ENCODE measurements at regions not wholly inside any gene's neighbourhood (a gene's known extent, or its start where the extent isn't known, plus 50 kb on each side); places are given as distances from the start of the nearest gene placed in this dataset.

GRCh38 chr1:95752515-95753381, 518.7 kb downstream of the RWDD3 start:
- ChIA-PET CTCF (no interaction called here), POLR2A (no interaction called here)
- Histone ChIP-seq H2AFZ (ENCODE audit: low read depth) (no peak overlapping the region), H3F3A (replicated peaks; ENCODE audit: insufficient read depth) (no peaks in the 10 kb centered on the region), H3K27ac (ENCODE audit: low read depth in 2 of 2, low read length in 1 of 2) (no peak overlapping the region), H4K20me1 (ENCODE audit: insufficient read depth) (no peaks in the 10 kb centered on the region), H3K36me3 (replicated peaks in 1 of 2; ENCODE audit: control insufficient read depth in 1 of 2, insufficient read depth in 2 of 2, low read length in 1 of 2) (no peaks in the 10 kb centered on the region), H3K4me3 (ENCODE audit: low read depth in 2 of 2, low read length in 1 of 2) (no peak overlapping the region), H3K9me2 (no peaks in the 10 kb centered on the region), H3K9ac (no peak overlapping the region), H3K27me3 (ENCODE audit: insufficient read depth) (no peaks in the 10 kb centered on the region), H3K4me2 (no peak overlapping the region), H3K4me1 (ENCODE audit: control insufficient read depth in 1 of 2, insufficient read depth in 2 of 2, low read depth in 1 of 2, low read length in 1 of 2) (no peaks in the 10 kb centered on the region), H3K79me2 (ENCODE audit: insufficient read depth) (no peaks in the 10 kb centered on the region), H3K9me3 (no peaks in the 10 kb centered on the region)
- no peak for DNase-seq
- 37% methylated on average over 5 of the region's 26 CpGs for WGBS (ENCODE audit: low lambda C conversion rate)
- TF ChIP-seq NFIC (IDR thresholded peaks at IDR 0.05; ENCODE audit: borderline replicate concordance) (no peak), RAD21 (IDR thresholded peaks at IDR 0.05; ENCODE audit: low read length) (no peak), YY1 (IDR thresholded peaks at IDR 0.05; ENCODE audit: low read depth) (no peak), GABPA (IDR thresholded peaks at IDR 0.05; ENCODE audit: low read depth) (no peak), POLR2AphosphoS5 (IDR thresholded peaks at IDR 0.05; ENCODE audit: low read depth, low read length) (no peak), FOSL2 (IDR thresholded peaks at IDR 0.05; ENCODE audit: borderline replicate concordance, low read depth) (no peak), EZH2phosphoT487 (IDR thresholded peaks at IDR 0.05; ENCODE audit: borderline replicate concordance, low read depth) (no peak), GATA2 (CRISPR knock-in tag; IDR thresholded peaks at IDR 0.05) (no peak), CTCF (IDR thresholded peaks at IDR 0.05) (no peak), ZBTB33 (IDR thresholded peaks at IDR 0.05; ENCODE audit: borderline replicate concordance, low read depth) (no peak), PBX3 (IDR thresholded peaks at IDR 0.05) (no peak), FOXJ3 (CRISPR knock-in tag; IDR thresholded peaks at IDR 0.05) (no peak), CHD2 (IDR thresholded peaks at IDR 0.05; ENCODE audit: low read length, partially characterized antibody) (no peak), SIN3A (IDR thresholded peaks at IDR 0.05; ENCODE audit: borderline replicate concordance, low read depth, low read length) (no peak), FOXM1 (IDR thresholded peaks at IDR 0.05; ENCODE audit: low read depth) (no peak), TCF12 (IDR thresholded peaks at IDR 0.05) (no peak), REST (IDR thresholded peaks at IDR 0.05; ENCODE audit: low read depth, low read length) (no peak), USF2 (IDR thresholded peaks at IDR 0.05; ENCODE audit: borderline replicate concordance, low read depth, low read length) (no peak), MEF2A (IDR thresholded peaks at IDR 0.05; ENCODE audit: borderline replicate concordance, low read depth) (no peak)

Data from SK-N-SH (cell line).